ENCODE measurements at regions not wholly inside any gene's neighbourhood (a gene's known extent, or its start where the extent isn't known, plus 50 kb on each side); places are given as distances from the start of the nearest gene placed in this dataset.

DNA sequence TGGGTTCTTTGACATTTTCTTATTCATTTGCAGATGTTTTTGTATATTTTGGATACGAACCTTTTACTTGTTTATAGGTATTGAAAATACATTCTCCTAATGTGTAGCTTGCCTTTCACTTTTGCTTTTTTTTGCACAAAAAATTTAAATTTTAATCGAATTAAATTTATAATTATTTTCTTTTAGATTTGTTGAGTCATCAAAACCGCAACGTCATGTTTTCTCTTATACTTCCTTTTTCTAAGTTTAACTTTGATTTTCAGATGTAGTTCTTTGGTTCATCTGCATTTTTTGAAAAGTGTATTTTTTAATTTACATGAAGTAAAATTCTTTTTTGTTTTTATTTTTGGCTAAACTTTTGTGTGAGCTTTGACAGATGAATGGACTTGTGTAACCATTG lies 243.7 kb upstream of the DPYD start:
- TF ChIP-seq EZH2phosphoT487 (IDR thresholded peaks at IDR 0.05; ENCODE audit: insufficient read depth, low read depth) (no peak), EZH2 (IDR thresholded peaks at IDR 0.05; ENCODE audit: insufficient read depth, poor library complexity, severe bottlenecking) (no peak)
